Cardiac muscle cell (in vitro differentiated cells and primary cell): ENCODE measurements at regions not wholly inside any gene's neighbourhood (a gene's known extent, or its start where the extent isn't known, plus 50 kb on each side); places are given as distances from the start of the nearest gene placed in this dataset.

Experiments used
- DNase-seq, 2 donors: peaks; one replicate each; pipeline versions ENCODE4 v3.0.0 to v3.0.0-alpha.2; 2010 to 2017; ENCODE audit warnings: low read depth in 1 of 2, low spot score in 1 of 2
- H3K27ac ChIP-seq: fragments of 200-600 bp; sonication (generic); 2 replicates; pipeline ENCODE4 v1.5.1; 2016
- H3K27me3 ChIP-seq: fragments of 200-600 bp; sonication (generic); 2 replicates; pipeline ENCODE4 v1.6.0; 2016; ENCODE audit warnings: control low read depth
- H3K36me3 ChIP-seq: fragments of 200-600 bp; sonication (generic); 2 replicates; pipeline ENCODE4 v1.5.1; 2016; ENCODE audit warnings: control low read depth
- H3K4me1 ChIP-seq: fragments of 200-600 bp; sonication (generic); 2 replicates; pipeline ENCODE4 v1.8.1; 2017; ENCODE audit warnings: low read depth, mild to moderate bottlenecking, mixed run types
- H3K4me3 ChIP-seq: fragments of 200-600 bp; sonication (generic); 2 replicates; pipeline ENCODE4 v1.5.1; 2016; ENCODE audit warnings: mild to moderate bottlenecking
- H3K9me3 ChIP-seq: fragments of 200-600 bp; sonication (generic); 2 replicates; pipeline ENCODE4 v1.5.1; 2017; ENCODE audit warnings: low read depth, mild to moderate bottlenecking, control low read depth
- TF ChIP-seq, protein P1 (sequence below): IDR thresholded peaks from 2 replicates; pipeline ENCODE4 v1.5.1; 2012; ENCODE audit warnings: low read depth, mild to moderate bottlenecking, low read length

DNA sequence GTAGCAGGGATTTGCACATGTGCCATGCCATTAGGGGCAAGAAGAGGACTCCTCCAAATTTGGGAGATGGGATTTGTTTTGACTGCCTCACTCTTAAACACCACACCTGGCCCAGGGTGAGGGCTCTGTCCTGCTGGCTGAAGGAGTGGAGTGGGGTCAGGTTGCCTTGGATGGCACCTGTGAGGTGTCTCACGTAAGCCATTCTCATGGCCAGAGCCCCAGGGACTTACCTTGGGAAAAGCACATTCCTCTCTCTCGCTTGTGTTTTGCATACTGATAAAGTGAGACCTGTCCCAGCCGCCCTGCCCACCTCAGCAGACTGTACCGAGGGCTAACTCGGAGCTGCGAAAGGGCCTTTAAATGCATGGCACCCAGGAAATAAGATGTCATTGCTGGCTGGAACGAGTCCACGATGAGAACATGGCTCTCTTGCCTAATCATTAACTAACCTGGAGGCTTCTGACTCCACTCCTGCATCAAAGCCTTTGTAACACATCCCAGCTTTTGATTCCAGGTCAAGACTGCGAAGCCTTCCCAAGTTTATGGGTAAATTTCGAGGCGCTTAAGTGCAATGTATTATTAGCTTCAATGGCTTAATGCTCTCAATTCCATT is 184.0 kb upstream of the RNF32 start:
- no peaks in the 10 kb centered on the region for H3K27me3 ChIP-seq
- no peaks in the 10 kb centered on the region for H3K4me1 ChIP-seq
- TF ChIP-seq, protein P1, sequence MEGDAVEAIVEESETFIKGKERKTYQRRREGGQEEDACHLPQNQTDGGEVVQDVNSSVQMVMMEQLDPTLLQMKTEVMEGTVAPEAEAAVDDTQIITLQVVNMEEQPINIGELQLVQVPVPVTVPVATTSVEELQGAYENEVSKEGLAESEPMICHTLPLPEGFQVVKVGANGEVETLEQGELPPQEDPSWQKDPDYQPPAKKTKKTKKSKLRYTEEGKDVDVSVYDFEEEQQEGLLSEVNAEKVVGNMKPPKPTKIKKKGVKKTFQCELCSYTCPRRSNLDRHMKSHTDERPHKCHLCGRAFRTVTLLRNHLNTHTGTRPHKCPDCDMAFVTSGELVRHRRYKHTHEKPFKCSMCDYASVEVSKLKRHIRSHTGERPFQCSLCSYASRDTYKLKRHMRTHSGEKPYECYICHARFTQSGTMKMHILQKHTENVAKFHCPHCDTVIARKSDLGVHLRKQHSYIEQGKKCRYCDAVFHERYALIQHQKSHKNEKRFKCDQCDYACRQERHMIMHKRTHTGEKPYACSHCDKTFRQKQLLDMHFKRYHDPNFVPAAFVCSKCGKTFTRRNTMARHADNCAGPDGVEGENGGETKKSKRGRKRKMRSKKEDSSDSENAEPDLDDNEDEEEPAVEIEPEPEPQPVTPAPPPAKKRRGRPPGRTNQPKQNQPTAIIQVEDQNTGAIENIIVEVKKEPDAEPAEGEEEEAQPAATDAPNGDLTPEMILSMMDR: no peak
- no peaks in the 10 kb centered on the region for H3K9me3 ChIP-seq
- H3K36me3 ChIP-seq: no peaks in the 10 kb centered on the region
- H3K4me3 ChIP-seq: no peak overlapping the region
- no peak for DNase-seq
- no peak overlapping the region for H3K27ac ChIP-seq

DNA sequence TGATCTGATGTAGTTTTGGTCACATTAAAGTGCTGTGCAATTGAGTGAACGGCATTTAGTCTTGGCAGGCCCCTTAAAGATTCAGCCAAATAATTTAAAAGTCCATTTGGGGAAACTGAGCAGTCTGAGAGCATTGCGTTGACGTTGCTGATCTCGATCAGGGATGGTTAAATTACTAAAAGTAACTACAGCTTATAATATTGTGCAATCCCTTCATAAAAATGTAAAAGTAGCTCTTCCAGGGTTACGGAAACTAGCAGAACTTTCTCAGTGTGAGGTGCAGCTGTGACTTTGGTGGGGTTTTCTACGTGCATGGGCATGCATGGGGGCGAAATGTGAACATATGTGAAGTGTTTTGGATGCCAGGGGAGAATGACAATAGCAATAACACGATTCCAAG is 184.5 kb upstream of the RNF32 start:
- H3K27ac ChIP-seq: no peak overlapping the region
- H3K4me1 ChIP-seq: no peaks in the 10 kb centered on the region
- H3K27me3 ChIP-seq: no peaks in the 10 kb centered on the region
- H3K4me3 ChIP-seq: no peak overlapping the region
- TF ChIP-seq, protein P1: no peak
- no peaks in the 10 kb centered on the region for H3K9me3 ChIP-seq
- DNase-seq: no peak
- H3K36me3 ChIP-seq: no peaks in the 10 kb centered on the region

DNA sequence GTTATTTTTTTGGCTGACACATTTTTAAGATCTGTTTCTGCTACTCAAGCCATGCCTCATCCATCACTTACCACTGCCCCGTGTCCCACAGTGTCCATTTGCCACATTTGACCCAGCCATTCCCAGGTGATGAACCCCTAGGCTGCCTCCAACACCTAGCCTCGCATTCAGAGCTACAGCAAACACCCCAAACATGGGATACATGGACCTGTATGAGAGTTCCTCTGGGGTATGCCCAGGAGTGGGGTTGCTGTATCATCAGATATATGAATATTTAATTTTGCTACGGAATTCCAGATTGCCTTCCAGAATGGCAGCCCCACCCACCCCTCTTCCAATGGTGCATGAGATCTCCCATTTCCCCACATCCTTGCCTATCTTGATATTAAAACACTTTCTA is 190.1 kb upstream of the RNF32 start:
- Histone ChIP-seq H3K36me3 (no peaks in the 10 kb centered on the region), H3K9me3 (no peaks in the 10 kb centered on the region), H3K4me3 (no peak overlapping the region), H3K27ac (no peak overlapping the region), H3K27me3 (no peaks in the 10 kb centered on the region), H3K4me1 (no peaks in the 10 kb centered on the region)
- DNase-seq: no peak
- TF ChIP-seq, protein P1: no peak

DNA sequence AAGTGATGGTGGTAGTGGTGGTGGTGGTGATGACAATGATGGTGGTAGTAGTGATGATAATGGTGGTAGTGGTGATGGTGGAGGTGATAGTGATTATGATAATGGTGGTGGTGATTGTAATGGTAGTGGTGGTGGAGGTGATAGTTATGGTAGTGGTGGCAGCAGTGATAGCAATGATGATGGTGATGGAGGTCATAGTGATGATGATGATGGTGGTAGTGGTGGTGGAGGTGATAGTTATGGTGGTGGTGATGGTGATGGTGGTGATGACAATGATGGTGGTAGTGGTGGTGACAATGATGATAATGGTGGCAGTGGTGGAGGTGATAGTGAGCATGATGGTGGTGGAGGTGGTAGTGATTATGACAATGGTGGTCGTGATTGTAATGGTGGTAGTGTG is 191.7 kb upstream of the RNF32 start:
- Histone ChIP-seq H3K36me3 (no peaks in the 10 kb centered on the region), H3K4me1 (no peaks in the 10 kb centered on the region), H3K27me3 (no peaks in the 10 kb centered on the region), H3K9me3 (no peaks in the 10 kb centered on the region), H3K4me3 (no peak overlapping the region), H3K27ac (no peak overlapping the region)
- no peak for DNase-seq
- TF ChIP-seq, protein P1: no peak

DNA sequence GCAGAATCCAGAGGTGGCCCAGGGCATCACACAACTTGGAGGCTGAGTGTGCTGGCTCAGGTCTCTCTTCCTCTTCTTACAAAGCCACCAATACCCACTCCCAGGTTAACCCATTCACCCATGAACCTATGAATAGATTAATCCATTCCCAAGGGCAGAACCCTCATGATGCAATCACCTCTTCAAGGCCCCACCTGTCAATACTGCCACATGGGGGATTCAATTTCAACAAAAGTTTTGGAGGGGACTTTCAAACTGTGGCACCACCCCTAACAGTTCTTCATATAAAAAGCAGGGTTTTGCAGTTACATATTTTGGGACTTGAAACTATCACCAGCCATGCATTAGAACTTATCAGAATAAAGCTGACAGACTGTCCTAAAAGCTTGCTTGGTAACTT is 193.6 kb upstream of the RNF32 start:
- no peak overlapping the region for H3K4me3 ChIP-seq
- TF ChIP-seq, protein P1: no peak
- H3K27ac ChIP-seq: no peak overlapping the region
- H3K36me3 ChIP-seq: no peaks in the 10 kb centered on the region
- H3K27me3 ChIP-seq: no peaks in the 10 kb centered on the region
- DNase-seq: no peak
- peaks cover 2% of the 10 kb centered on the region for H3K9me3 ChIP-seq
- H3K4me1 ChIP-seq: no peaks in the 10 kb centered on the region
